Spinal cord (tissue), 9 donors: ENCODE measurements at regions not wholly inside any gene's neighbourhood (a gene's known extent, or its start where the extent isn't known, plus 50 kb on each side); places are given as distances from the start of the nearest gene placed in this dataset.

Experiments
- DNase-seq, 6 donors: peaks; one replicate each; pipeline versions ENCODE4 v3.0.0 to v3.0.0-alpha.2; 2013 to 2015; ENCODE audit warnings: low spot score in 6 of 6, low read depth in 4 of 6
- H3K27ac ChIP-seq: one replicate; pipeline ENCODE4 v1.5.1; 2013; ENCODE audit warnings: low read depth, low read length, control low read depth
- H3K27me3 ChIP-seq: one replicate; pipeline ENCODE4 v1.6.1; 2013; ENCODE audit warnings: low read length; ENCODE audit not compliant: control insufficient read depth, insufficient read depth
- H3K36me3 ChIP-seq: one replicate; pipeline ENCODE4 v1.6.1; 2013; ENCODE audit warnings: low read length; ENCODE audit not compliant: control insufficient read depth, insufficient read depth
- H3K4me1 ChIP-seq: one replicate; pipeline ENCODE4 v1.6.1; 2013; ENCODE audit warnings: low read length; ENCODE audit not compliant: control insufficient read depth, insufficient read depth
- H3K4me3 ChIP-seq: one replicate; pipeline ENCODE4 v1.5.1; 2013; ENCODE audit warnings: low read depth, low read length, control low read depth
- H3K9me3 ChIP-seq: one replicate; pipeline ENCODE4 v1.6.1; 2013; ENCODE audit warnings: low read length; ENCODE audit not compliant: control insufficient read depth, insufficient read depth
- WGBS: methylation state at CpG from one replicate; pipeline ENCODE4 v1.1.5; 2013; ENCODE audit warnings: missing lambda C conversion rate; ENCODE audit not compliant: insufficient coverage; 5-methylcytosine and 5-hydroxymethylcytosine counted together
- donor health status: healthy.

- Histone ChIP-seq H3K27ac (no peak overlapping the region), H3K9me3 (no peaks in the 10 kb centered on the region), H3K36me3 (no peaks in the 10 kb centered on the region), H3K27me3 (no peaks in the 10 kb centered on the region), H3K4me3 (no peak overlapping the region), H3K4me1 (no peaks in the 10 kb centered on the region)
- 91% methylated on average over 2 of the region's 2 CpGs for WGBS
- DNase-seq, result no peak
These were observed 851.2 kb upstream of the ID2 start for GRCh38 chr2:7830616-7831015.

GRCh38 chr2:7835151-7835550, 846.7 kb upstream of the ID2 start:
- Histone ChIP-seq H3K27me3 (no peaks in the 10 kb centered on the region), H3K9me3 (no peaks in the 10 kb centered on the region), H3K4me3 (no peak overlapping the region), H3K27ac (no peak overlapping the region), H3K36me3 (no peaks in the 10 kb centered on the region), H3K4me1 (no peaks in the 10 kb centered on the region)
- 87% methylated on average over 3 of the region's 3 CpGs for WGBS
- DNase-seq, result no peak

- H3K4me1 ChIP-seq, result no peaks in the 10 kb centered on the region
- no peak overlapping the region for H3K27ac ChIP-seq
- H3K4me3 ChIP-seq, result no peak overlapping the region
- peak in 1 of 6 donors; percentile 49 for DNase-seq
- no peaks in the 10 kb centered on the region for H3K27me3 ChIP-seq
- peaks cover 2% of the 10 kb centered on the region for H3K9me3 ChIP-seq
- WGBS, result 94% methylated on average over 5 of the region's 12 CpGs
- H3K36me3 ChIP-seq, result no peaks in the 10 kb centered on the region
These were observed 845.9 kb upstream of the ID2 start for GRCh38 chr2:7835693-7836680.

GRCh38 chr2:7837237-7837760, 844.6 kb upstream of the ID2 start:
- Histone ChIP-seq H3K4me1 (no peaks in the 10 kb centered on the region), H3K36me3 (no peaks in the 10 kb centered on the region), H3K27me3 (no peaks in the 10 kb centered on the region), H3K9me3 (peaks cover 2% of the 10 kb centered on the region), H3K4me3 (no peak overlapping the region), H3K27ac (no peak overlapping the region)
- 9% methylated on average over 2 of the region's 2 CpGs for WGBS
- peak in 1 of 6 donors; percentile 37 for DNase-seq

GRCh38 chr2:7838669-7839068, 843.2 kb upstream of the ID2 start:
- Histone ChIP-seq H3K4me3 (no peak overlapping the region), H3K9me3 (peaks cover 2% of the 10 kb centered on the region), H3K27me3 (no peaks in the 10 kb centered on the region), H3K36me3 (no peaks in the 10 kb centered on the region), H3K27ac (no peak overlapping the region), H3K4me1 (no peaks in the 10 kb centered on the region)
- 89% methylated on average over 1 of the region's 4 CpGs for WGBS
- DNase-seq, result no peak

GRCh38 chr2:7840651-7841380, 841.0 kb upstream of the ID2 start:
- 92% methylated on average over 13 of the region's 16 CpGs for WGBS
- no peak overlapping the region for H3K27ac ChIP-seq
- H3K9me3 ChIP-seq, result peaks cover 2% of the 10 kb centered on the region
- H3K27me3 ChIP-seq, result no peaks in the 10 kb centered on the region
- H3K36me3 ChIP-seq, result no peaks in the 10 kb centered on the region
- H3K4me1 ChIP-seq, result no peaks in the 10 kb centered on the region
- DNase-seq, result no peak
- H3K4me3 ChIP-seq, result no peak overlapping the region

- Histone ChIP-seq H3K4me3 (no peak overlapping the region), H3K27ac (no peak overlapping the region), H3K9me3 (peaks cover 2% of the 10 kb centered on the region), H3K27me3 (no peaks in the 10 kb centered on the region), H3K36me3 (no peaks in the 10 kb centered on the region), H3K4me1 (no peaks in the 10 kb centered on the region)
- WGBS, result 100% methylated on average over 2 of the region's 2 CpGs
- DNase-seq, result no peak
These were observed 840.1 kb upstream of the ID2 start for GRCh38 chr2:7841751-7842150.

GRCh38 chr2:7844414-7844965, 837.4 kb upstream of the ID2 start:
- DNase-seq, result peak in 1 of 6 donors; percentile 13
- Histone ChIP-seq H3K4me3 (no peak overlapping the region), H3K27ac (no peak overlapping the region), H3K4me1 (no peaks in the 10 kb centered on the region), H3K36me3 (no peaks in the 10 kb centered on the region), H3K9me3 (peaks cover 2% of the 10 kb centered on the region), H3K27me3 (no peaks in the 10 kb centered on the region)
- WGBS, result 73% methylated on average over 2 of the region's 9 CpGs

- Histone ChIP-seq H3K36me3 (no peaks in the 10 kb centered on the region), H3K4me3 (no peak overlapping the region), H3K27me3 (no peaks in the 10 kb centered on the region), H3K4me1 (no peaks in the 10 kb centered on the region), H3K9me3 (peaks cover under 1% of the 10 kb centered on the region), H3K27ac (no peak overlapping the region)
- DNase-seq, result no peak
- 60% methylated on average over 1 of the region's 2 CpGs for WGBS
These were observed 836.5 kb upstream of the ID2 start for GRCh38 chr2:7845332-7845731.
